GM23248 (cell line): ENCODE measurements at regions not wholly inside any gene's neighbourhood (a gene's known extent, or its start where the extent isn't known, plus 50 kb on each side); places are given as distances from the start of the nearest gene placed in this dataset.

Source experiments
- DNase-seq: peaks from one replicate; pipeline ENCODE4 v3.0.0-alpha.2; 2015
- H2AFZ ChIP-seq: fragments of 200-600 bp; sonication (generic); 2 replicates; pipeline ENCODE4 v1.6.1; 2016; ENCODE audit warnings: antibody characterized with exemption
- H3F3A ChIP-seq: fragments of 200-600 bp; sonication (generic); 2 replicates; pipeline ENCODE4 v1.6.1; 2016; ENCODE audit warnings: mild to moderate bottlenecking, antibody characterized with exemption, mixed run types; ENCODE audit not compliant: insufficient read depth
- H3K27ac ChIP-seq: fragments of 200-600 bp; sonication (generic); 2 replicates; pipeline ENCODE4 v1.5.1; 2016; ENCODE audit warnings: mild to moderate bottlenecking
- H3K27me3 ChIP-seq: fragments of 200-600 bp; sonication (generic); replicated peaks from 2 replicates; pipeline ENCODE4 v1.6.1; 2016; ENCODE audit warnings: mild to moderate bottlenecking; ENCODE audit not compliant: insufficient read depth
- H3K36me3 ChIP-seq: fragments of 200-600 bp; sonication (generic); 2 replicates; pipeline ENCODE4 v1.6.1; 2016; ENCODE audit warnings: low read depth, mild to moderate bottlenecking
- H3K4me1 ChIP-seq: fragments of 200-600 bp; sonication (generic); 2 replicates; pipeline ENCODE4 v1.6.1; 2016; ENCODE audit warnings: mild to moderate bottlenecking; ENCODE audit not compliant: insufficient read depth
- H3K4me2 ChIP-seq: fragments of 200-600 bp; sonication (generic); one replicate; pipeline ENCODE4 v1.6.1; 2016; ENCODE audit warnings: mild to moderate bottlenecking; ENCODE audit not compliant: unreplicated experiment
- H3K4me3 ChIP-seq: fragments of 200-600 bp; sonication (generic); 2 replicates; pipeline ENCODE4 v1.5.1; 2016; ENCODE audit warnings: mild to moderate bottlenecking
- H3K79me2 ChIP-seq: fragments of 200-600 bp; sonication (generic); 2 replicates; pipeline ENCODE4 v1.6.1; 2016; ENCODE audit warnings: mild to moderate bottlenecking; ENCODE audit not compliant: insufficient read depth
- H3K9ac ChIP-seq: fragments of 200-600 bp; sonication (generic); 2 replicates; pipeline ENCODE4 v1.6.1; 2016; ENCODE audit warnings: mild to moderate bottlenecking
- H3K9me2 ChIP-seq: fragments of 200-600 bp; sonication (generic); 2 replicates; pipeline ENCODE4 v1.6.1; 2016; ENCODE audit warnings: mixed run types, mild to moderate bottlenecking, moderate library complexity; ENCODE audit not compliant: insufficient read depth
- H3K9me3 ChIP-seq: fragments of 200-600 bp; sonication (generic); one replicate; pipeline ENCODE4 v1.6.1; 2017; ENCODE audit warnings: low read depth
- H4K20me1 ChIP-seq: fragments of 200-600 bp; sonication (generic); 2 replicates; pipeline ENCODE4 v1.6.0; 2016; ENCODE audit not compliant: insufficient read depth
- EZH2 ChIP-seq: fragments of 200-600 bp; sonication (generic); IDR thresholded peaks from 2 replicates; pipeline ENCODE4 v1.6.1; 2018; ENCODE audit warnings: antibody characterized with exemption, mild to moderate bottlenecking; ENCODE audit not compliant: insufficient read depth, poor library complexity, severe bottlenecking
- EZH2phosphoT487 ChIP-seq: fragments of 200-600 bp; sonication (generic); IDR thresholded peaks from 2 replicates; pipeline ENCODE4 v1.6.1; 2018; ENCODE audit warnings: antibody characterized with exemption, moderate library complexity, mild to moderate bottlenecking, low read depth; ENCODE audit not compliant: insufficient read depth
- WGBS, 2 experiments: methylation state at CpG; one replicate each; pipeline ENCODE4 v1.1.6; 2015 to 2017; ENCODE audit warnings: low lambda C conversion rate in 2 of 2, low coverage in 1 of 2; ENCODE audit errors: missing lambda C conversion rate in 2 of 2; 5-methylcytosine and 5-hydroxymethylcytosine counted together
- in situ Hi-C: fragments of 300-500 bp; cut with MboI; formaldehyde crosslinking; loops from 2 replicates; pipeline ENCODE4 v1.15.0; 2020

DNA sequence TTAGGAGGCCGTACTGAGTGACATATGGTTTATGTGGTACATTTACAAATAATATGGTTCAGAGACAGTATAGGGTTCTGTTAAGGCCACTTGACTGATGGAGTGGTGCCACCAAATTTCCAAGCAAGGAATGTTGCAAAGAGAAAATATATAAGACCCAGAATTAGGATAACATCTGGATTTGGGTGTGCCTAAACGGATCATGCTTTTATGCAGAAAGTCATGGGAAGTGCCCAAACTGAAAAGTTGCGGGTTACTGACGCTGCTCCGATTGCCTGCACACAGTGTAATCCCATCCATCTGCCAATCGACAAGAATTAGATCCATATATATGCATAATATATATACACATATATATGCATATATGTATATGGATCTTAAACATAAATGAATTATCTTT lies 138.4 kb upstream of the DCN start:
- no peak for DNase-seq
- Histone ChIP-seq H3K36me3 (no peaks in the 10 kb centered on the region), H3K9me2 (no peaks in the 10 kb centered on the region), H4K20me1 (no peaks in the 10 kb centered on the region), H3K27ac (no peak overlapping the region), H3K4me1 (peaks cover 18% of the 10 kb centered on the region), H3F3A (peaks cover 15% of the 10 kb centered on the region; the same call in 1 of the 2 replicates), H3K4me3 (no peak overlapping the region), H2AFZ (no peak overlapping the region), H3K9me3 (no peaks in the 10 kb centered on the region), H3K4me2 (no peak overlapping the region), H3K9ac (no peak overlapping the region), H3K27me3 (no peaks in the 10 kb centered on the region), H3K79me2 (no peaks in the 10 kb centered on the region)
- in situ Hi-C loops = loop anchor here (10.0 kb wide), 2 partner anchors 136 to 216 kb away; partner anchors contain the start of gene DCN
- 81 to 86% methylated on average over 6 of the region's 6 CpGs for WGBS, 2 experiments
- TF ChIP-seq EZH2phosphoT487 = no peak
- no peak for TF ChIP-seq EZH2

DNA sequence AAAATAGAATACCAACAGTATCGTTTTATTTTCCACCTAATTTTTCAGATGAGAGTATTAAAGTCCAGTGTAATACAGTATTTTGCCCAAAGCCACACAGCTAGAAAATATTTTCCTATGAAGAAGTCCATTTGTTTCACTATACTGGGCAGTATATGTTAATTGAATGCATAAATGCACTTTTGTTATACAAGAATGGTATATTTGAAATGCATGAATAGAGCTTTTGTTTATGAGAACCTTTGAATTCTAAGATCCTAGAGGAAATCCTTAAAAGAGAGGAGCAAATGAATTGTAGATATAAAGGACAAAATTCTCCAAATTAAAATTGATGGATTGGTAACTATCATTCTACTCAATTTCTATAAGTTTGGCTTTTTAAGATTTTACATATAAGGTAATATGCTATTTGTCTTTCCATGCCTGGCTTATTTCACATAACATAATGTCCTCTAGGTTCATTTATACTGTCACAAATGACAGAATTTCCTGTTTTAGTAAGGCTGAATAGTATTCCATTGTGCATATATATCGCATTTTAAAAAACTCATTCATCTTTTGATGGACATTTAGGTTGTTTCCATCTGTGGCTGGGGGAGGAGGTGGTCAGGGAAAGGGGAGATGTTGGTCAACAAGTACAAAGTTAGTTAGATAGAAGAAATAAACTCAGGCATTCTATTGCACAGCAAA lies 136.6 kb upstream of the DCN start:
- TF ChIP-seq EZH2 (no peak), EZH2phosphoT487 (no peak)
- H3K4me3 ChIP-seq = no peak overlapping the region
- no peaks in the 10 kb centered on the region for H3K9me2 ChIP-seq
- no peaks in the 10 kb centered on the region for H4K20me1 ChIP-seq
- WGBS, 2 experiments = 75 to 85% methylated on average over 2 of the region's 2 CpGs
- in situ Hi-C loops = no loop called here
- peaks cover 17% of the 10 kb centered on the region for H3K4me1 ChIP-seq
- H3K4me2 ChIP-seq = no peak overlapping the region
- no peak for DNase-seq
- H3F3A ChIP-seq = peaks cover 20% of the 10 kb centered on the region; the same call in 1 of the 2 replicates
- no peaks in the 10 kb centered on the region for H3K36me3 ChIP-seq
- H2AFZ ChIP-seq = no peak overlapping the region
- H3K9ac ChIP-seq = no peak overlapping the region
- no peak overlapping the region for H3K27ac ChIP-seq
- H3K79me2 ChIP-seq = no peaks in the 10 kb centered on the region
- H3K27me3 ChIP-seq = no peaks in the 10 kb centered on the region
- no peaks in the 10 kb centered on the region for H3K9me3 ChIP-seq

DNA sequence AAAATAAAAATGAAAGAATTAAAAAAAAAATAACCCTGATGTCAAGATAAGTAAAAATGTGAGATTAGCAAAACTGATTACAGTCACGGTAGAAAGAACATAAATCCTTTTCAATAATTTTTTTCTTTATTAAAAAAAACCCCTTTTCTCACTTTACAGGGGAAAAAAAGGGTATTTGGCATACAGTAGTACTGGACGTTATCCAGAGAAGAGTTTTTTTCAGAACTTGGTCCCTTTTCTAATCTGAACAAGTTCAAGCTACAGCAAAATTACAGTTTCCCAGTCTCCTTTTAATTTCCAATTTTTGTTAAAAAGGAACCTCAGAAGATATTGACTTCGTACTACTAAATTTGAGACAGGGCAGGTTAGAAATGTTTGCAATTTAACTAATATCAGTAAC lies 134.7 kb upstream of the DCN start:
- TF ChIP-seq EZH2 (no peak), EZH2phosphoT487 (no peak)
- Histone ChIP-seq H2AFZ (peak overlapping the region; percentile 48; the same call in 1 of the 2 replicates), H3K9ac (no peak overlapping the region), H3K36me3 (no peaks in the 10 kb centered on the region), H3K4me2 (peak overlapping the region; percentile 60), H3K27ac (0 out of 2 replicates have a peak overlapping the region, but pooled peaks have one; percentile 2), H3K4me3 (no peak overlapping the region), H3K27me3 (no peaks in the 10 kb centered on the region), H3F3A (peaks cover 20% of the 10 kb centered on the region; the same call in 1 of the 2 replicates), H3K4me1 (peaks cover 17% of the 10 kb centered on the region), H3K9me3 (no peaks in the 10 kb centered on the region), H4K20me1 (no peaks in the 10 kb centered on the region), H3K79me2 (no peaks in the 10 kb centered on the region), H3K9me2 (no peaks in the 10 kb centered on the region)
- DNase-seq = no peak
- 25 to 27% methylated on average over 3 of the region's 3 CpGs for whole genome bisulfite sequencing, 2 experiments
- in situ Hi-C loops = no loop called here

DNA sequence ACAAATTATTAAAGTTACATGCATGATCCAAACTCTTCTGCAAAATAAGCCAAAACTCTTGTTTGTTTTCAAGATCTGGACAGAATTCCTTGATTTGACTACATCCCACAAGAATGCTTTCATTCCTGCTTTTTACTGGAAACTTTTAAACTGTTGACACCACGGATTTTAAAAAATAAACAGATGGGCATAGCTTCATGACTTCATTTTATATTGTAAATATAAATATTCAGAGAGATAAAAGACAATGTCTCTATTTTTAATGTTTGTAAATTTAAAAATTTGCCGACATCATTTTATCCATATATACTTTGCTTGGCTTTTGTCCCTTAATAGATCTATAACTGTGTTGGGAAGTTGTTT lies 134.3 kb upstream of the DCN start:
- Histone ChIP-seq H3F3A (peaks cover 20% of the 10 kb centered on the region; the same call in 1 of the 2 replicates), H3K9me2 (no peaks in the 10 kb centered on the region), H3K79me2 (no peaks in the 10 kb centered on the region), H3K4me2 (peak overlapping the region; percentile 60), H3K27ac (0 out of 2 replicates have a peak overlapping the region, but pooled peaks have one; percentile 2), H3K9ac (no peak overlapping the region), H3K9me3 (no peaks in the 10 kb centered on the region), H3K4me1 (peaks cover 17% of the 10 kb centered on the region), H4K20me1 (no peaks in the 10 kb centered on the region), H2AFZ (peak overlapping the region; percentile 48; the same call in 1 of the 2 replicates), H3K36me3 (no peaks in the 10 kb centered on the region), H3K4me3 (no peak overlapping the region), H3K27me3 (no peaks in the 10 kb centered on the region)
- in situ Hi-C loops = no loop called here
- DNase-seq = peak; percentile 36
- TF ChIP-seq EZH2 (no peak), EZH2phosphoT487 (no peak)
- WGBS, 2 experiments = 0 to 4% methylated on average over 2 of the region's 2 CpGs
